ENCODE measurements at regions not wholly inside any gene's neighbourhood (a gene's known extent, or its start where the extent isn't known, plus 50 kb on each side); places are given as distances from the start of the nearest gene placed in this dataset.

DNA sequence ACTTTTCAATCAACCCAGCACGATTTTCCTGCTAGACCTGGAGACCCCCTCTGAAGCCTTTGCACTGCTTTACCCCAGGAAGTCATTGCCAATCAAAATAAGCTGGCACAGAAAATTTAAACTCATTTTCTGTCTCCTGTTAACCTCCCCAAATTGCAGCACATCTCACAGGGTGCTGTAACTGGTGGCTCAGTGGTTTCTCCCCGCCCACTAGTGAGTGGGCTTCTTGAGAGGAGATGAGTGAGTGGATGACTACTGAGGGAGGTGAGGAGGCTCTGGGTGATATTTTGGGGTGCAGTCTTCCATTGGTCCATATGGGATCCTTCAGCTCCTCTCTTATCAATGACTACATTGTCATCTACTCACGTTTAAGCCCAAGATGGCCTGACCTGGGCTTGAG is 239.8 kb upstream of the HS6ST1 start (continued):
- TF ChIP-seq, protein P1, sequence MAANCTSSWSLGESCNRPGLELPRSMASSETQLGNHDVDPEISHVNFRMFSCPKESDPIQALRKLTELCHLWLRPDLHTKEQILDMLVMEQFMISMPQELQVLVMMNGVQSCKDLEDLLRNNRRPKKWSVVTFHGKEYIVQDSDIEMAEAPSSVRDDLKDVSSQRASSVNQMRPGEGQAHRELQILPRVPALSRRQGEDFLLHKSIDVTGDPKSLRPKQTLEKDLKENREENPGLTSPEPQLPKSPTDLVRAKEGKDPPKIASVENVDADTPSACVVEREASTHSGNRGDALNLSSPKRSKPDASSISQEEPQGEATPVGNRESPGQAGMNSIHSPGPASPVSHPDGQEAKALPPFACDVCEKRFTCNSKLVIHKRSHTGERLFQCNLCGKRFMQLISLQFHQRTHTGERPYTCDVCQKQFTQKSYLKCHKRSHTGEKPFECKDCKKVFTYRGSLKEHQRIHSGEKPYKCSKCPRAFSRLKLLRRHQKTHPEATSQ (CRISPR knock-in tag; IDR thresholded peaks at IDR 0.05; ENCODE audit: borderline replicate concordance), result no peak
- TF ChIP-seq AGO1 (IDR thresholded peaks at IDR 0.05; ENCODE audit: low read depth, low read length, poor library complexity, severe bottlenecking), result no peak
- TF ChIP-seq KAT7 (CRISPR knock-in tag; IDR thresholded peaks at IDR 0.05; ENCODE audit: borderline replicate concordance), result no peak
- no peak for TF ChIP-seq ARNT (IDR thresholded peaks at IDR 0.05)
- no peak for TF ChIP-seq CC2D1A (CRISPR knock-in tag; IDR thresholded peaks at IDR 0.05)
- TF ChIP-seq, protein P2, sequence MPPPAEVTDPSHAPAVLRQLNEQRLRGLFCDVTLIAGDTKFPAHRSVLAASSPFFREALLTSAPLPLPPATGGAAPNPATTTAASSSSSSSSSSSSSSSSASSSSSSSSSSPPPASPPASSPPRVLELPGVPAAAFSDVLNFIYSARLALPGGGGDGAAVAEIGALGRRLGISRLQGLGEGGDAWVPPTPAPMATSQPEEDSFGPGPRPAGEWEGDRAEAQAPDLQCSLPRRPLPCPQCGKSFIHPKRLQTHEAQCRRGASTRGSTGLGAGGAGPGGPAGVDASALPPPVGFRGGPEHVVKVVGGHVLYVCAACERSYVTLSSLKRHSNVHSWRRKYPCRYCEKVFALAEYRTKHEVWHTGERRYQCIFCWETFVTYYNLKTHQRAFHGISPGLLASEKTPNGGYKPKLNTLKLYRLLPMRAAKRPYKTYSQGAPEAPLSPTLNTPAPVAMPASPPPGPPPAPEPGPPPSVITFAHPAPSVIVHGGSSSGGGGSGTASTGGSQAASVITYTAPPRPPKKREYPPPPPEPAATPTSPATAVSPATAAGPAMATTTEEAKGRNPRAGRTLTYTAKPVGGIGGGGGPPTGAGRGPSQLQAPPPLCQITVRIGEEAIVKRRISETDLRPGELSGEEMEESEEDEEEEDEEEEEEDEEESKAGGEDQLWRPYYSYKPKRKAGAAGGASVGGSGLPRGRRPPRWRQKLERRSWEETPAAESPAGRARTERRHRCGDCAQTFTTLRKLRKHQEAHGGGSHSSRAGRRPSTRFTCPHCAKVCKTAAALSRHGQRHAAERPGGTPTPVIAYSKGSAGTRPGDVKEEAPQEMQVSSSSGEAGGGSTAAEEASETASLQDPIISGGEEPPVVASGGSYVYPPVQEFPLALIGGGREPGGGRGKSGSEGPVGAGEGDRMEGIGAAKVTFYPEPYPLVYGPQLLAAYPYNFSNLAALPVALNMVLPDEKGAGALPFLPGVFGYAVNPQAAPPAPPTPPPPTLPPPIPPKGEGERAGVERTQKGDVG (CRISPR knock-in tag; IDR thresholded peaks at IDR 0.05; ENCODE audit: borderline replicate concordance), result no peak
- no peak for TF ChIP-seq PRPF4 (IDR thresholded peaks at IDR 0.05; ENCODE audit: low read depth, low read length, poor library complexity, severe bottlenecking)
- no peak for TF ChIP-seq CENPT (CRISPR knock-in tag; IDR thresholded peaks at IDR 0.05; ENCODE audit: low read depth)
- no peak for TF ChIP-seq MLLT10 (CRISPR knock-in tag; IDR thresholded peaks at IDR 0.05)
- no peak for TF ChIP-seq MIXL1 (CRISPR knock-in tag; IDR thresholded peaks at IDR 0.05)
- TF ChIP-seq HOXA7 (CRISPR knock-in tag; IDR thresholded peaks at IDR 0.05), result no peak
- TF ChIP-seq, protein P3, sequence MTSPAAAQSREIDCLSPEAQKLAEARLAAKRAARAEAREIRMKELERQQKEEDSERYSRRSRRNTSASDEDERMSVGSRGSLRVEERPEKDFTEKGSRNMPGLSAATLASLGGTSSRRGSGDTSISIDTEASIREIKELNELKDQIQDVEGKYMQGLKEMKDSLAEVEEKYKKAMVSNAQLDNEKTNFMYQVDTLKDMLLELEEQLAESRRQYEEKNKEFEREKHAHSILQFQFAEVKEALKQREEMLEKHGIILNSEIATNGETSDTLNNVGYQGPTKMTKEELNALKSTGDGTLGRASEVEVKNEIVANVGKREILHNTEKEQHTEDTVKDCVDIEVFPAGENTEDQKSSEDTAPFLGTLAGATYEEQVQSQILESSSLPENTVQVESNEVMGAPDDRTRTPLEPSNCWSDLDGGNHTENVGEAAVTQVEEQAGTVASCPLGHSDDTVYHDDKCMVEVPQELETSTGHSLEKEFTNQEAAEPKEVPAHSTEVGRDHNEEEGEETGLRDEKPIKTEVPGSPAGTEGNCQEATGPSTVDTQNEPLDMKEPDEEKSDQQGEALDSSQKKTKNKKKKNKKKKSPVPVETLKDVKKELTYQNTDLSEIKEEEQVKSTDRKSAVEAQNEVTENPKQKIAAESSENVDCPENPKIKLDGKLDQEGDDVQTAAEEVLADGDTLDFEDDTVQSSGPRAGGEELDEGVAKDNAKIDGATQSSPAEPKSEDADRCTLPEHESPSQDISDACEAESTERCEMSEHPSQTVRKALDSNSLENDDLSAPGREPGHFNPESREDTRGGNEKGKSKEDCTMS (CRISPR knock-in tag; conservative IDR thresholded peaks at IDR 0.05), result no peak
